ENCODE measurements at regions not wholly inside any gene's neighbourhood (a gene's known extent, or its start where the extent isn't known, plus 50 kb on each side); places are given as distances from the start of the nearest gene placed in this dataset.

DNA sequence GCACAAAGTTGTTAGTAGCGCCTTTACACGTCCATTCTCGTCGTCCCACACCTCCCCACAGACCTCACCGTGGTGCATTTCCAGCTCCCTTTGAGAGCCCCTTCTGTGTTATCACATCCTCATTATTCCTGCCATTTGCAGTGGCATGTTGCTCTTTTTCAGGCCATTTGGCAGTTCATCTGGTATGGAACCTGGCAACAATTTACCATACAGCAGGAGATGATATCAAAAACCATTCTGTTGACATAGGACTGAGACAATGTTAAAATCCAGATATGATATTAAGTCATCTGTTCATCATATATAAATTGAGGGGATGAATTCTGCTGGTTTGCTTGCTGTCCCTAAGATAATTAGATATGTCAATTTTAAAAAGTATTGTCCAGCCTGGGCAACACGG, 83.0 kb downstream of the TMEM174 start:
- no peak for DNase-seq

DNA sequence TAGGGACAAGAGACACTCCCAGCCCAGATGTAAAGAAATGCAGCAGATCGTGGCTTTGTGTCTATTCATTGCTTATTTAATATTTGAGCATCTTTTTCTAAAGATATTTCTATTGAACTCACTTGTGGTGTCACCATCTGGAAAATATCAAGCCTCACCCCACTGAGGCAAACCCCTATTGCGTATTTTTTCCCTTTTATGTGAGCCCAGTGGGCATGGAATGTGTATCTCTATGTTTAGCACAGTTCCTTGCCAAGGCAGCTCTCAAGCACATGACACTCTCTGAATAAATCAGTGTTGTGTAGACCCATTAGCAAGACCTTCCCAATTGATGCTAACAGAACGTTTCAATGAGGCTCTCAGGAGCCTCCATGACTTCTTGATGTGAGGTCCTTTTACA, 81.6 kb downstream of the TMEM174 start:
- no peak for DNase-seq

DNA sequence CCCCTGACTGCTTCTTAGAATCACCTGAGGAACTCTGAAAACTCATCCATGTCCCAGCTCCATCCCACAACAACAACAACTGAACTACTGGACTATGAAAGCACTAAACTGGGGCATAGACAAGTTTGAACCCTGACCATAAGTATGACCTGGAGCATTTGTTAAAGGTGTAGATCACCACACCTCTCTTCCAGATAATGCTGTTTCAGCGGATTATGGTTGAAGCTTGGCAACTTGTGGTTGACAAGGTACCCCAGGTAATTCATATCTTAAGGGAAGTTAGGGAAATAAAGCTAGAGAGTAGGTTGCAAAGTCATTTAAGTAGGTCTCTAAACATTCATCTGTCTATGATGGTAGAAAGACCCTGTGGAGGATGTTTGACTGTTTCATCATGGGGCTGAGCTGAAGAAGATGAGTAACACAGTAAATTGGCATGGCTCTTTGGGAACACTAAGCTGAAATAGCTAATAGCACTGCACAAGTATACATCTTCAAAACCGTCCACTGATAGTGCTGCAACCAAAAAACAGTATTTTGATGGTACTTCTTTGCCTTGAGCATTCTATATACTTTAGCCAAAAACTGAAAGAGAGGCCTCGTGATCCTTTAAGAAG, 80.2 kb downstream of the TMEM174 start:
- no peak for DNase-seq

DNA sequence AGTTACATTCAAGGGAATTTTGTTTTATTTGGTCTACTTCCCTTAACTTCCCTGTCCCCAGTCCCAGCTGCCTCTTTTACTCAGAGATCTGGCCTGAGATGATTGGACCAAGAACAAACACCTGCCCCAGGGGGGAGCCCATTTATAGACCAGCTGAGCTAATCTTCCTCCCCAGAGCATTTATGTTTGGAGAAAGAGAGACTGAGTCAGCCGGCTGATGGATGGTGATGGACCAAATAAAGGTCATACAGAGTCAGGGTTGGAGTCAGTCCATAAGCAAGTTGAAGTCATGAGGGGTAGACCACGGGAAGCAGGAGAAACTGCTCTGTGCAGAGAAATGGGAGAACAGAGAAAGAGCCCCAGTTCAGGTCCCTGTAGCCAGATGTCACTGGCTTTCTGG, 77.7 kb downstream of the TMEM174 start:
- DNase-seq = no peak

DNA sequence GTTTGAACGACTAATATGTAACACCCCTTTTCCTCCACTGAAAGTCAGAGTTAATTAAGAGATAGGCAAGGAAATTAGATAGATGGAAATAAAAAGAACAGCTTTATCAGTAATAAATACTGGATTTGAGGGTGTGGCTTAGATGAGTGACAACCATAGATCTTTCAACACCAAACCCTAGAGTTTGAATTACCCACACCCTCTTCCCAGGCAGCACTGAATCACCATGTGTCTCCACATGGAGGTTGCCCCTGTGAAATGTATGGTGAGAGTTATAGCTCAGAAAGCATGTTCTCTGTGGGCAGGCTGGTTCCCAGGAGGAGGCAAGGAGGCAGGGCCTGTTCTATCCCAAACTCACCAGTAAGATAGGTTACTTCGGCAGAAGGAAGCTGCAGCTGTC, 69.7 kb downstream of the TMEM174 start:
- DNase-seq = no peak

DNA sequence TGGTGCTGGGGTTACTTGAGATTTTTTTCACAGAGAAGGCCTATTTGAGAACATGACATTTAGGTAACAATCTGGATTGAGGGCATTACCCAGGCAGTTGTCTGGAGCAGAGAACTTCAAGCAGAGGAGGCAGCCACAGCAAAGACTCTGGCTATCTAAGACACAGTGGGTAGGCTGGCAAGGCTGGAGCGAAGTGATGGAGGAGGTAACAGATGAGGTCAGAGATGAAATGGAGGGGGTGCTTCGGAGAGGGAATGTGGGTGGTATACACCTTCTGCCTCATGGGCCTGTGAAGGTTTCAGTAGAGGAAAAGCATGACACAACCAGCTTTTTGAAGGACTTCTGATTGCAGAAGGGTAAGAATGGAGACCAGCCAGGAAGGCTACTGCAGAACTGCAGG, 65.9 kb downstream of the TMEM174 start:
- DNase-seq = no peak

DNA sequence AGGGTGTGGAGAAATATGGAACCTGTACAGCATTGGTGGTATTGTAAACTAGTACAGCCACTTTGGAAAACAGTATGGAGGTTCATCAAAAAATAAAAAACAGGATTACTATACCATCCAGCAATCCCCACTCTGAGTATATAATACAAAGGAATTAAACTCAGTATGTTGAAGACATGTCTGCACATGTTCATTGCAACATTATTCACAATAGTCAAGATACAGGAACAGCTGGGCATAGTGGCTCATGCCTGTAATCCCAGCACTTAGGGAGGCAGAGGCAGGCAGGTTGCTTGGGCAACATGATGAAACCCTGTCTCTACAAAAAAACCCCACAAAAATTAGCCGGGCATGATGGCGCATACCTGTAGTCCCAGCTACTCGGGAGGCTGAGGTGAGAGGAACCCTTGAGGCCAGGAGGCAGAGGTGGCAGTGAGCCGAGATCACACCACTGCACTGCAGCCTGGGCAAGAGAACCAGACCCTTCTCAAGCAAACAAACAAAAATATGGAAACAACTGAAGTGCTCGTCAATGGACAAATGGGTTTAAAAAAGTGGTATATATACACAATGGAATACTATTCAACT, 63.6 kb downstream of the TMEM174 start:
- DNase-seq = no peak

DNA sequence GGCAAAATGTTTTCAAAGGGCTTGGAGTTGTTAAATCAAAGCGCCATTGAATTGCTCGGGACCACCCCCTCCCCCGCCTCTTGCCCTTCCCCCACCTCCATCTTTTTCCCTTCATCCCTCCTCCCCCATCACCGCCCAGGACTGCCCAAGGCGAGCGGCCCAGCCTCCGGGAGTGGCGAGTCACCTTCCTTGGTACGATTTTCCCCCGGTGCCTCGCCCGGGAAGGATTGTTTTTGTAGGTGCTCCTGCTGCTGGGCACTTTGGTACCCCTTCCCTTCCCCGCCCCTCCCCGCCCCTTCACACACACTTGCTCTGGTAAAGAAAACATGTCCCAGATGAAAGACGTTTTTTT, 61.2 kb downstream of the TMEM174 start:
- DNase-seq = no peak

DNA sequence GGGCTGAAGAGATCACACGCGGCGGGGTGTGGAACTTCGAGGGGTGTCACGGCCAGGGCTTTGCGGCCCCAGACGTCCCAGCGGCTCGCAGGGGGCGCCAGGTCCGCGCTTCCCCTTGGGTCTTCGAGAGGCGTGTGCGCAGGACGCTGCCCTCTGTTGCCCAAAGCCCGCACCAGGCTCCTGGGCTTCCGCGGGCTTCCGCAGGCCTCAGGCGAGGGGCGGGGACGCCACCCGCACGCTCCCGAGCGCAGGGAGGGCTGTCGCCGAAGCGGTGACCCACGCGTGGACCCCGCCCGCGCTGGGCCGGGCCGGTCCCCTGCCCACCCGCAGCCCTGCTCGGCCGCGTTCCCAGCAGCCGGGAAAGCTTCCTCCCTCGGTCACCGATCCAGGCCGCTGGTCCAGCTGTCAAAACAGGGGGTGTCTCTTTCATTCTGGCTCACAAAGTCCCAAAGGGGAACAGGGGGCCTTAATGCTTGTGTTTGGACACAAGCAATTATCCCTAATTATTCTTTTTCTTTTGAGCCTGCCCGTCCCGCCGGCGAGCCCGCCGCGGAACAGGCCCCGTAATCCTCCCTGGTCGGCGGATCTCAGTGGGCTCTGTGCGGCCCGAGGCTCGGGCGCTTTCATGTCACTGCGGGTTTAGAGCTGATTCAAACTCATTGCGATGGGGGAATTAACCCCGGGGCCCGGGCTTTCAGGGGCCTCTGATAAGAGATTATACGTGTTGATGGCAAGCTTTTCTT, 60.6 kb downstream of the TMEM174 start:
- no peak for DNase-seq

DNA sequence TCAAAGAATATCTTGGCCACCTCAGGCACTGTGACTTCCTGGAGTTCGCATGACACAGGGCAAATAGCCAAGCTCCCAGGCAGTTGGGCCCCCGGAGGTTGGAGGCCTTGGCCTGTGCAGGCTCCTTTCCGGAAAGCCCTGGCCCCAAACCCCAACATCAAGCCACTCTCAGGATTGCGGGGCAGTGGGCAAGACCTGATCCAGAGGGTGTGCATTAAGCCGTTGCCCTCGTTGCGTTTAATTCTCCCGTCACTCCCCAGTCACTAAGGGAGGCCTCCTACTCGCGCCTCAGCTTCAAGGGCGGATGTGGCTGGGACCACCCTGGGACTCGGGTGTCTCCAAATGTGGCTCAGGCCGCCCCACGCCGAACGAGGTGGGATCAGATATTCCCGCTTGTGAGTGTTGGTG, 60.1 kb downstream of the TMEM174 start:
- DNase-seq = no peak

DNA sequence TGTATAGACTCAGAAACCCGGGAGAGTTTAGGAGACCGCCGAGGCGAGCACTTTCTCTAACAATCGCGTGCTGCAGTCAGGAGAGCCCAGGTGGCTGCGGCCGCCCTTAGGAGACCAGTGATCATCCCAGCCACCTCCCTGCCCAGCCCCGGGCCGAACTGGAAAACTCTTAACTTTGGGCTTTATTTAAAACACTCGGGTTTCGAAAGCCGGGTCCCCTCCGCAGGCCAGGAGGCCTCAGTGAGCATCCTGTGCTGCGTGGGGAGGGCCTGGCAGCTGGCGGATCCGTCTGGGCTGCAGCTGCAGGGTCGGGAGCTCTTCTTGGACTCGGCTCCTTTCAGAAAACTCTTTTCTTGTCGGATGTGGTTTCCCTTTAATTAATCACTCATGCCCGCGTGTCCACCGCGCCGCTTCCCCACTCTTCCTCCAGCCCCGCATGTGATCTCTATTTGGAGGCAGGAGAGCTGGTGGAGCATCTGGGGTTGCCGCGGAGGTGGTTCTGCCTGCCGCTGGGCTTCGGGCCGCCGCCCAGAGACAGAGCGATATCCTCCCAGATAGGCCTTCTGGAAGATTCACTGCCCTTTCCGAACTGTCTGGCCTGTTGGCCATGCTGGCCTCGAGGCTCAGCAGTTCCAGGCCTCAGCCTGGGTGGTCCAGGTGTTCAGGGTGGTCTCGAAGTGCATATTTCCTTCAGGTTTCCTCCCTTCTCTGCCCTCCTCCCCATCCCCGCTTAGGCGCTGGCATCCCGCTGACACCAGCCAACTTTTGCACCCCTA, 59.5 kb downstream of the TMEM174 start:
- no peak for DNase-seq

DNA sequence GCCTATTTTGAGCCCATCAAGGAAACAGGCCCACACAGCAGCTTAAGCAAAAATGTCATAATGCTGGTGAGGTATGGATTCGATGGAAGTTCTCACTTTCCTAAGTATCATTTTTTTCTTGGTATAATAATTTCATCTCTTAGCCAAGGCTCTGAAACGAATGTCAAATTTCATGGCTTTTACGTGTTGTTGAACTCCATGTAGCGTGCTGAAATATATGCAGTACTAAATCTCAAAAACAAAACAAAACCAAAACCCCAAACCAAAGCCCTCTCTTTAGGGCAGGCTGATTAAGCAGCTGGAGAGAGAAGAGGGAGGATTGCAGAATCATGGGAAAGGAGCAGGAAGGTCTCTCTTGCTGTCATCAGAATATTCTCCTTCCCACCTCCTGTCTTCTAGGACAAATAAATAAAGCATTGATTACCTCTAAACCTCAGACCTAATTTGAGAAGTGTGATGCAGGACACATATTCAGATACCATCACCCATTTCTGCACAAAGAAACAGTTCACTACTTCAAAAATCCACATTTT, 58.3 kb downstream of the TMEM174 start:
- DNase-seq = no peak

DNA sequence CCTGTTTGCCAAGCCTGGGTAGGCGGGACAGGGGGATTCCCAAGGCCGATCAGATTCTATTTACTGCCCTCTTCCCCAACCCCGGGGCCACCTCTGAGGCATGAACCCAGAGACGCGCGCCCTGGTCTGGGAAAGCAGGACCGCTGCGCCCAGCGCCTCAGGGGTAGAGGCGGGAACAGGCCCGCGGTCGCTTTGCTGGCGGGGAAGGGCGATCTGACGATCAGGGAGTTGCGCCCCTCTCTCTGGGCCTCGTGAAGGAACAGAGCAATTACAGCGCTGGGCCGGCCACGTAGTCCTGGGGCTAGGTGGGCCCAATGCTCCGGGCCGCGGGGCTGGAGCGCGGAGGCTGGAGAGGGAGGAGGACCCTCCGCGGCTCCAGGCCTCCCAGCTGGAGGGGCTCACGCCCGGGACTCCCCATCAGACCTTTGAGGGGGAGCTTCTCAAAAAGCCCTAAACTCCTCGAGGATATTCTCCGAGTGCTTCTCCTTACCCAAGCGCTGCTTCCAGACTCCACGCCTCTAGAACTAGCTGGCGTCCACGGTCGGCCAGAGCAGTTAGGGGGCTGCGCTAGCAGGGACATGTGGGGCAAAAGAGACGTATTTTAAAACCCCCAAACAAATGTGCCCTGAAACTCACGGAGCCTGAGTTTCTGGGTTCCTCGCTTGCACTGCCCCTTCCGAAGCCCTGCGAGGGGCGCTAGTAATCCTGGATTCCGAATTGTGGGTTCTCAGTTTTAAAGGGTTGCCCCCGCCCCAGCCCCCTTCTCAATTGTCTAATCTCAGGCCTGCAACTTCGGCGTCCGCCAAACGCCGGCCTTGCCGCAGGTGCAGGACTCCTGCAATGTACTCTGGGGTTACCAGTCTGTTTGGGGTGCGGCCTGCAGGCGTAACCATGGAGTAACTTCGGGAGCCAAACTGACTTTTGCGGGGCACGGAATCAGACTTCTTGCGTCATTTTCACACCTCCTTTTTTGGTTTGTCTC, 57.6 kb downstream of the TMEM174 start:
- no peak for DNase-seq

DNA sequence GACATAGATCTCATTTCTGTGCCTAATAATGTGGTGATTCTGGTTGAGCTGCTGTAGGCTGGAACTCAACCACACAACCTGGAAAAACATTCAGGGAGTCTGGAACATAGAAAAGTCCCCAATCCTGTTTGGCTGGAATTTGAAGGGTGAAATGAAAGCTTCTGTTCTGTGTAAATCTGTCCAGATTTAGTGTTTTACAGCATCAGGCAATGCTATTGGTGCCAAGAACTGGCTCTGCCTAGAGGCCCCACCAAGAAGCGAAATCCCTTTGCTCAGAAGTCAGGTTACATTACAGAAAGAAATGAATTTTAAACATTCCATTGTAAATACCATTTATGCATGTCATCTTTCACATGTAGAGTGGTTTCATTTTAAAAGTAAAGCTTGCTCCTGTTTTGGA, 56.3 kb downstream of the TMEM174 start:
- DNase-seq = no peak

DNA sequence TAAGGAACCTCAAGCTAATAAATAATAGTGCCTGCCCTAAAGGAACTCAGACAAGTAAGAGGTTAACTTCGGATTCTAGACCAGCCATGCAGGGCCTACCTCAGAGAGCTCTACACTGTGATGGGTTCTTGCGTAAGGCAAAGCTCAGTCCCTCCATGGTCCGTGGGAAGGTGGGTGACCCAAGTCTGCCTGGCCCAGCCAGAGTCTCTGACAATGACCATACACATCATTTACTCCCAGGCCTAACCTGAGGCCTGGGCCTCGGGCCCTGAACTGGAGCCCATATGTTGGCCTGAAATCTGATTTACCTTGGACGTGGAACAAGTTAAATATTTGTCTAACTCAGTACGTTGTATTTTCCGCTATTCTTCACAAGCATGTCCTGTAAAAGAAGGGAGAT, 55.1 kb downstream of the TMEM174 start:
- no peak for DNase-seq

Measured in activated CD4-positive, alpha-beta T cell treated with anti-CD3 and anti-CD28 coated beads, Interleukin-2, amount 50 U/mL, for 16 hours (primary cell).